Epithelial cell of esophagus (primary cell): ENCODE measurements at regions not wholly inside any gene's neighbourhood (a gene's known extent, or its start where the extent isn't known, plus 50 kb on each side); places are given as distances from the start of the nearest gene placed in this dataset.
"Not testable (repeated sequence)": the region's sequence is repeated elsewhere in the genome, so short reads cannot be mapped to it uniquely, and the experiment has no call there.

Experiments used
- DNase-seq: peaks from one replicate; pipeline ENCODE4 v3.0.0; 2010; ENCODE audit warnings: low read depth
- H3K4me3 ChIP-seq: 2 replicates; pipeline ENCODE4 v1.5.1; 2011; ENCODE audit warnings: mild to moderate bottlenecking, low read length, control low read depth
- TF ChIP-seq, protein P1 (sequence below): IDR thresholded peaks from 2 replicates; pipeline ENCODE4 v1.5.1; 2011; ENCODE audit warnings: low read depth, mild to moderate bottlenecking, low read length, control low read depth, inconsistent platforms; ENCODE audit not compliant: insufficient read depth; ENCODE audit errors: missing control alignments

DNA sequence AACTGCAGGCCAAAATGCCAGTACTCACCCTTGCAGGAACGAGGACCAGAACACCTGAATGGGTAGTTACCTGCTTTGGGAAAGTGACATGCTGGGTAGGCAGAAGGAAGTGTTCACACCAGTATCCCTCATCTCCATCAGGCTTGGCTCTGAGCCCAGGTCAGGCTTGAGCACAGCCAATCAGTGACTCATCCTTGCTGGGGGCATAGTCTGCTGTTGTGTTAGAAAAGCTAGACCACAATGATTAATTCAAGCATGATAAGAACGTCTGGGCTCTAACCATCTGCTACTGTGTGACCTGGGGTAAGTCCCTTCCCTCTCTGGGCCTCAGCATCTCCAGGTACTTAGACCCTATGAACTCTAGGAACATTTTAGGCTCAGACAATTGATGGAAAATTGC is 450.4 kb downstream of the MIAT start:
- peak; percentile 97 for DNase-seq
- no peak overlapping the region for H3K4me3 ChIP-seq
- TF ChIP-seq, protein P1, sequence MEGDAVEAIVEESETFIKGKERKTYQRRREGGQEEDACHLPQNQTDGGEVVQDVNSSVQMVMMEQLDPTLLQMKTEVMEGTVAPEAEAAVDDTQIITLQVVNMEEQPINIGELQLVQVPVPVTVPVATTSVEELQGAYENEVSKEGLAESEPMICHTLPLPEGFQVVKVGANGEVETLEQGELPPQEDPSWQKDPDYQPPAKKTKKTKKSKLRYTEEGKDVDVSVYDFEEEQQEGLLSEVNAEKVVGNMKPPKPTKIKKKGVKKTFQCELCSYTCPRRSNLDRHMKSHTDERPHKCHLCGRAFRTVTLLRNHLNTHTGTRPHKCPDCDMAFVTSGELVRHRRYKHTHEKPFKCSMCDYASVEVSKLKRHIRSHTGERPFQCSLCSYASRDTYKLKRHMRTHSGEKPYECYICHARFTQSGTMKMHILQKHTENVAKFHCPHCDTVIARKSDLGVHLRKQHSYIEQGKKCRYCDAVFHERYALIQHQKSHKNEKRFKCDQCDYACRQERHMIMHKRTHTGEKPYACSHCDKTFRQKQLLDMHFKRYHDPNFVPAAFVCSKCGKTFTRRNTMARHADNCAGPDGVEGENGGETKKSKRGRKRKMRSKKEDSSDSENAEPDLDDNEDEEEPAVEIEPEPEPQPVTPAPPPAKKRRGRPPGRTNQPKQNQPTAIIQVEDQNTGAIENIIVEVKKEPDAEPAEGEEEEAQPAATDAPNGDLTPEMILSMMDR: no peak

DNA sequence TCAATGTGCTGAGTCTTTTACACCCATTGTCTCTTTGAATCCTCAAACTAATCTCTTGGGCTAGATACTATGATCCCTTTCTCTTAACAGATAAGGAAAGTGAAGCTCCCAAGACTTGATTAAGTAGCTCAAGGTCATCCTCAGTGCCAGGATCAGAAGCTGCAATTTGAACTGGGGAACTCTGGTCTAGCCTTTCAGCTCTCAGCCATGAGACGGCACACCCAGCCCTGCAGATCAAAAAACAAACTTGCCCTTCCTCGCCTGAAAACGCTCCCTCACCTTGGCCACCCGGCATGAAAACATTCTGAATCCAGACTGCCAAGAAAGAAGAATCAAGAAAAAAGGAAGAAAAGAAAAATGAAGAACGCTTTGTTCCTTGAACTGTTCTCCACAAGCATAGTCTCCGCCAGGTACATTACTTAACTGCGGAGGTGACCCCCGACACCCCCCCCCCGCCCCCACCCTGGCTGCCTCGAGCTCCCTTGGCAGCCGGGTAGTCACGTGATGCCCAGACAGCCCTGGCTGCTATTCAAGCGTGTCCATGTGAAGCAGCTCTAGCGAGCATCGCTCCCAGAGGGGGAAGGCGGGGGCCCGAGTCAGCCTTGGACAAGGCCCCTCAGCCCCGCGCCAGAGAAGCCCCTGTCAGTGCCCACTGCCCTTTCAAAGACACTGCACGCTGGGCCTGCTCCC is 451.2 kb downstream of the MIAT start:
- H3K4me3 ChIP-seq: no peak overlapping the region

DNA sequence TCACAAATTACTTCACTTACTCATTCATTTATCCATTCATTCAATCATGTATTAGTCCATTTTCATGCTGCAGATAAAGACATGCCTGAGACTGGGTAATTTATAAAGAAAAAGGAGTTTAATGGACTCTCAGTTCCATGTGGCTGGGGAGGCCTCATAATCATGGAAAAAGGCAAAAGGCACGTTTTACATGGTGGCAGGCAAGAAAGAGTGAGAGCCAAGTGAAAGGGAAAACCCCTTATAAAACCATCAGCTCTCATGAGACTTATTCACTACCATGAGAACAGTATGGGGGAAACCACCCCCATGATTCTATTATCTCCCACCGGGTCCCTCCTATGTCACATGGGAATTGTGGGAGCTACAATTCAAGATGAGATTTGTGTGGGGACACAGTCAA is 452.0 kb downstream of the MIAT start:
- H3K4me3 ChIP-seq, DNase-seq: not testable (repeated sequence)

More for the DNA sequence above, 451.2 kb downstream of the MIAT start:
- TF ChIP-seq, protein P1: no peak
- peak; percentile 28 for DNase-seq

DNA sequence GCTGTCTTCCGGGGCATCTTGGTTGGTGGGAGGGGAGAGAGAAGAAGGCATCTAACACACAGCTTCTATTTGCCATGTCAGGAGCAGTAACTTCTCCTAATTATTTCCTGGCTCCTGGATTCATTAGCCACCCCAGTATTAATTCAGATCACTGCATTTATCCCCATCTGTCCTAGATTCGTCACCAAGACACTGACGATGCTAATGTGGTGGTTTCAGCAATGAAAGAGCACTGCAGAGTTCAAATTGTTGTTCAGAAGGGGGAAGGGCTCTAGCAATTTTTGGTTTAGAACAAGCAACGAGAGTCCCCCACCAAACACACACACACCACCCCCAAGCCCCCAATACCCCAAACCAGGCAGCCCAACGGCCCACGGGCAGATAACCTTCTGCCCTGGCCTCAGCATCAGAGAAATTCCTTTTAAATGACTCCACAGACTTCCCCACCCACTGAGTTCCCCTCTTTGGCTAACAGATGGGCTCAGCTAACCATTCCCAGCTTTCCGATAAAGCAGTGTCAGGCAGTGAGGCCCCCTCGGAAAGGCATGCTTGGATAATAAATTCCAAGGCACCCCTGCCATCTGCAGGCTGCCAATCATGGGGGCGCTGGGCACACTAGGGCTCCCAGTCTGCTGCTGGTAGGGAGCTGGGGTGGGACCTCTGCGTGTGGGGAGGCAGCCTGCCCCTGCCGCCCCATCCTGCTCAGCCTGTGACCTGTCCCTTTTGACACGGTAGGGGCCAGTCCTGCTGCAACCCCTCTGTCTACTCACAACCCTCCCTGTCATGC is 453.5 kb downstream of the MIAT start:
- TF ChIP-seq, protein P1: no peak
- DNase-seq: no peak
- H3K4me3 ChIP-seq: no peak overlapping the region

DNA sequence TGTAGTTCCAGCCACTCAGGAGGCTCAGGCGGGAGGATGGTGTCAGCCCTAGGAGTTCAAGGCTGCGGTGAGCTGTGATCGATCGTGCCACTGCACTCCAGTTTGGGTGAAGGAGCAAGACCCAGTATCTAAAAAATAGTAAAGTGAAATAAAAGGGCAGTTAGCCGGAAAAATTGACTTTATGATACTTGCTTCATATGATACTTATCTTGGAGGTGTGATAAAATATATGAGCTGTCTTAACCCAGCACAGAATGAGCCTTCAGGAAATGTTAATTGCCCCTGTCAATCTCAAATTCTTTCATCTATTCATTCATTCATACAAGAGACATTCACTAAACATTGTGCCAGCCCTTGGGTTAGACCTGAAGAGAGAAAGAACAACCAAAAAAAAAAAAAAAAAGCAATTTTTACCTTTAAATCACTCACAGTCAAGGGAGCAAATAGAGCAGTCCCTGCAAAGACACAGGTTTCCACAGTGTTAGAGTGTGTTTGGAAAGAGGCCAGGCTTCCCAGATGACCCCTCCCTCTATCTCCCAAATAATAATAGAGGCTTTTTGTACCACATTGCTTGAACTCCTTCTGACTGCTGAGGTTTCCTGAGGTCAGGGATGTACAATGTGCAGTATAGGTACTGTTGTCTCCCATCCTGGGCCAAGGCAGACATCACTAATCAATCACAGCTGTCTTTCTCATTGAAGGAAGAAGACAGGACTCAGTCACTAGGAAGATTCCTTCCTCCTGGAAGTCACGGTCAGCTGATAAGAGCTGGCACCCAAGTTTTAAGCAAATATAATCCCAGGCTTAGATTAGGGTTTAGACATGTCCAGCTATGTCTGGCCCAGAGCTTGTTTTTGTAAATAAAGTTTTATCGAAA is 454.6 kb downstream of the MIAT start:
- H3K4me3 ChIP-seq: no peak overlapping the region
- no peak for DNase-seq
- TF ChIP-seq, protein P1: no peak

DNA sequence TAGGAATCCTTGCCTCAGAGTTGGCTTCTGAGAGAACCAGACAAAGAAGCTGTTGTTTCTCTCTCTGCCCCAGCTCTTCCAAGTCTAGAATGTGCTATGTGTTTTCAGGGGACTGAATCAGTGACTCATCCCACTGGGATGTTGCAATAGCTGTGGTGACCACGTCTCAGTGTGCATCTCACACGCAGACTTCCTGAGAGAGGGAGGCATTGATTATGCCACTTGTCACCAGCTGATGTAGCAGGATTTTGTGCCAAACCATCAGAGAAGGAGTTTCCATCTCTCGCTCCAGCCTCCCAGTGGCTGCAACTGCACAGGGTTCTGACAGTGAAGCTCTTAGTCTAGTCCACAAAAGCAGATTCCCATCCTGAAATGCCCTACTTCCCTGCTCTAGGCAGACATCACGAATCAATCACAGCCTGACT is 455.8 kb downstream of the MIAT start:
- H3K4me3 ChIP-seq: no peak overlapping the region
- peak; percentile 87 for DNase-seq

More for the DNA sequence above, 455.8 kb downstream of the MIAT start:
- TF ChIP-seq, protein P1: no peak
